ENCODE measurements at regions not wholly inside any gene's neighbourhood (a gene's known extent, or its start where the extent isn't known, plus 50 kb on each side); places are given as distances from the start of the nearest gene placed in this dataset.

DNA sequence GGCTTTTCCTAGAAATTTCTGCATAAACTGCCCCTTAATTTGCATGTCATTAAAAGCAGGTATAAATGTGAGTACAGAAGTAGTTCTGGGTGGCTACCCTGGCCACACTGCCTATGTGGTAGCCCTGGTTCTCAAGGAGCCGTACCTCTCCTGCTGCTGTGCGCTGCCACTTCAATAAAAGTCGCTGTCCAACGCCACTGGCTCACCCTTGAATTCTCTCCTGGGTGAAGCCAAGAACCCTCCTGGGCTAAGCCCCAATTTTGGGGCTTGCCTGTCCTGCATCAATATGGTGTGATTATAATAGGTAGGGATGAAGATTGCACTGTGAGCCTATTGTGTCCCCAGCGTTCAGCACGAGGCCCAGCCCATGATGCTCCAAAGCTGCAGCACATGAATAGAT lies 65.6 kb upstream of the C1orf174 start:
- TF ChIP-seq POLR2A (IDR thresholded peaks at IDR 0.05) = no peak
- TF ChIP-seq, protein P1, sequence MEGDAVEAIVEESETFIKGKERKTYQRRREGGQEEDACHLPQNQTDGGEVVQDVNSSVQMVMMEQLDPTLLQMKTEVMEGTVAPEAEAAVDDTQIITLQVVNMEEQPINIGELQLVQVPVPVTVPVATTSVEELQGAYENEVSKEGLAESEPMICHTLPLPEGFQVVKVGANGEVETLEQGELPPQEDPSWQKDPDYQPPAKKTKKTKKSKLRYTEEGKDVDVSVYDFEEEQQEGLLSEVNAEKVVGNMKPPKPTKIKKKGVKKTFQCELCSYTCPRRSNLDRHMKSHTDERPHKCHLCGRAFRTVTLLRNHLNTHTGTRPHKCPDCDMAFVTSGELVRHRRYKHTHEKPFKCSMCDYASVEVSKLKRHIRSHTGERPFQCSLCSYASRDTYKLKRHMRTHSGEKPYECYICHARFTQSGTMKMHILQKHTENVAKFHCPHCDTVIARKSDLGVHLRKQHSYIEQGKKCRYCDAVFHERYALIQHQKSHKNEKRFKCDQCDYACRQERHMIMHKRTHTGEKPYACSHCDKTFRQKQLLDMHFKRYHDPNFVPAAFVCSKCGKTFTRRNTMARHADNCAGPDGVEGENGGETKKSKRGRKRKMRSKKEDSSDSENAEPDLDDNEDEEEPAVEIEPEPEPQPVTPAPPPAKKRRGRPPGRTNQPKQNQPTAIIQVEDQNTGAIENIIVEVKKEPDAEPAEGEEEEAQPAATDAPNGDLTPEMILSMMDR (IDR thresholded peaks at IDR 0.05) = no peak

All from thyroid gland (tissue), 4 donors.